Hepatocyte (in vitro differentiated cells): ENCODE measurements at regions not wholly inside any gene's neighbourhood (a gene's known extent, or its start where the extent isn't known, plus 50 kb on each side); places are given as distances from the start of the nearest gene placed in this dataset.

Experiments
- DNase-seq: peaks from one replicate; pipeline ENCODE4 v3.0.0-alpha.2; 2016; ENCODE audit warnings: low spot score
- H2AFZ ChIP-seq: fragments of 200-600 bp; sonication (generic); 2 replicates; pipeline ENCODE4 v1.6.0; 2016; ENCODE audit warnings: antibody characterized with exemption, mild to moderate bottlenecking
- H3K27ac ChIP-seq: fragments of 200-600 bp; sonication (generic); 2 replicates; pipeline ENCODE4 v1.5.1; 2016; ENCODE audit warnings: mild to moderate bottlenecking
- H3K27me3 ChIP-seq: fragments of 200-600 bp; sonication (generic); 2 replicates; pipeline ENCODE4 v1.6.1; 2016
- H3K36me3 ChIP-seq: fragments of 200-600 bp; sonication (generic); replicated peaks from 2 replicates; pipeline ENCODE4 v1.5.1; 2016; ENCODE audit warnings: low read depth; ENCODE audit not compliant: insufficient read depth
- H3K4me1 ChIP-seq: fragments of 200-600 bp; sonication (generic); 2 replicates; pipeline ENCODE4 v1.5.1; 2016; ENCODE audit warnings: mild to moderate bottlenecking, moderate library complexity; ENCODE audit not compliant: insufficient read depth
- H3K4me2 ChIP-seq: fragments of 200-600 bp; sonication (generic); 2 replicates; pipeline ENCODE4 v1.6.0; 2016
- H3K4me3 ChIP-seq: fragments of 200-600 bp; sonication (generic); 2 replicates; pipeline ENCODE4 v1.5.1; 2016; ENCODE audit warnings: mild to moderate bottlenecking
- H3K79me2 ChIP-seq: fragments of 200-600 bp; sonication (generic); 2 replicates; pipeline ENCODE4 v1.6.0; 2017; ENCODE audit warnings: mild to moderate bottlenecking
- H3K9me2 ChIP-seq: fragments of 200-600 bp; sonication (generic); replicated peaks from 2 replicates; pipeline ENCODE4 v1.6.0; 2017; ENCODE audit warnings: mild to moderate bottlenecking; ENCODE audit not compliant: insufficient read depth
- H3K9me3 ChIP-seq: fragments of 200-600 bp; sonication (generic); 2 replicates; pipeline ENCODE4 v1.5.1; 2016; ENCODE audit warnings: low read depth, mild to moderate bottlenecking
- H4K20me1 ChIP-seq: fragments of 200-600 bp; sonication (generic); 2 replicates; pipeline ENCODE4 v1.6.0; 2016; ENCODE audit warnings: mild to moderate bottlenecking; ENCODE audit not compliant: insufficient read depth, poor library complexity, severe bottlenecking
- EZH2 ChIP-seq: fragments of 200-600 bp; sonication (generic); IDR thresholded peaks from 2 replicates; pipeline ENCODE4 v1.6.1; 2016; ENCODE audit warnings: antibody characterized with exemption, mild to moderate bottlenecking, borderline replicate concordance
- EZH2phosphoT487 ChIP-seq: fragments of 200-600 bp; sonication (generic); IDR thresholded peaks from one replicate; pipeline ENCODE4 v1.6.1; 2018; ENCODE audit warnings: antibody characterized with exemption, mild to moderate bottlenecking, low read depth, moderate library complexity; ENCODE audit not compliant: unreplicated experiment, severe bottlenecking
- WGBS: methylation state at CpG from one replicate; pipeline ENCODE4 v1.1.6; 2016; ENCODE audit warnings: low lambda C conversion rate; ENCODE audit errors: missing lambda C conversion rate; 5-methylcytosine and 5-hydroxymethylcytosine counted together
- TF ChIP-seq, protein P1 (sequence below): fragments of 200-600 bp; sonication (generic); IDR thresholded peaks from 2 replicates; pipeline ENCODE4 v1.5.1; 2016; ENCODE audit warnings: antibody characterized with exemption, mild to moderate bottlenecking; ENCODE audit not compliant: poor library complexity

DNA sequence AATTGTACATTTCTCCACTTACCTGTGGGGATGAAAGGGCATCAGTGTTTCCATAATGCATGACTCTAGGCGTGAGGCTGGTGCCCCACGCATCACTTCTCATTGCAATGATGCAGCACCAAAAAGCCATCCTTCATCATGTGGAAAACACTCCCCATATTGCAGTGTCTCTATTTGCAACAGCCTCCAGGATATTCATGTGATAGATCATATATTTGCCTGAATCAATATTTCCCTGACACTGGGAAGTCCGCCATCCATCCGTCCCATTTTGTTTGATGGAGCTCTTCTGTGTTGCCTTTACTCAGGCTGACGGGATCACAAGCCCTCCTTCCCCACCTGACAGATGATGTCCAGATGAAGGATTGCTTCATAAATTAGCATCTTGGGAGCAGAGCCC lies 74.5 kb upstream of the CAMK1G start:
- H3K4me3 ChIP-seq, result no peak overlapping the region
- no peak overlapping the region for H2AFZ ChIP-seq
- H3K79me2 ChIP-seq, result no peaks in the 10 kb centered on the region
- TF ChIP-seq EZH2phosphoT487 (no peak), EZH2 (no peak)
- H3K9me2 ChIP-seq, result no peaks in the 10 kb centered on the region
- no peak overlapping the region for H3K27ac ChIP-seq
- WGBS, result 94% methylated on average over 5 of the region's 5 CpGs
- H3K9me3 ChIP-seq, result no peaks in the 10 kb centered on the region
- no peaks in the 10 kb centered on the region for H3K4me1 ChIP-seq
- H4K20me1 ChIP-seq, result no peaks in the 10 kb centered on the region
- no peaks in the 10 kb centered on the region for H3K36me3 ChIP-seq
- no peaks in the 10 kb centered on the region for H3K27me3 ChIP-seq
- H3K4me2 ChIP-seq, result no peak overlapping the region
- no peak for DNase-seq

DNA sequence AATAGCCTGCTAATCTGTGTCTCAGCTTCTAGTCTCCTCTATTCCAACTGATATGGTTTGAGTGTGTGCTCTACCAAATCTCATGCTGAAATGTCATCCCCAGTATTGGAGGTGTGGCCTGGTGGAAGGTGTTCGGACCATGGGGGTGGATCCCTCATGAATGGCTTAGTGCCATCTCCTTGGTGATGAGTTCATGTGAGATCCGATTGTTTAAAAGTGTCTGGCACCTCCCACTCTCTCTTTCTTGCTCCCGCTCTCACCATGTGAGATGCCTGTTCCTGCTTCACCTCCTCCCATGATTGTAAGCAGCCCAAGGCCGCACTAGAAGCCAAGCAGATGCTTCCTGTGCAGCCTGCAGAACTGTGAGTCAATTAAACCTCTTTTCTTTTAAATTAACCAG lies 73.5 kb upstream of the CAMK1G start:
- no peaks in the 10 kb centered on the region for H3K79me2 ChIP-seq
- TF ChIP-seq EZH2 (no peak), EZH2phosphoT487 (no peak)
- TF ChIP-seq, protein P1, sequence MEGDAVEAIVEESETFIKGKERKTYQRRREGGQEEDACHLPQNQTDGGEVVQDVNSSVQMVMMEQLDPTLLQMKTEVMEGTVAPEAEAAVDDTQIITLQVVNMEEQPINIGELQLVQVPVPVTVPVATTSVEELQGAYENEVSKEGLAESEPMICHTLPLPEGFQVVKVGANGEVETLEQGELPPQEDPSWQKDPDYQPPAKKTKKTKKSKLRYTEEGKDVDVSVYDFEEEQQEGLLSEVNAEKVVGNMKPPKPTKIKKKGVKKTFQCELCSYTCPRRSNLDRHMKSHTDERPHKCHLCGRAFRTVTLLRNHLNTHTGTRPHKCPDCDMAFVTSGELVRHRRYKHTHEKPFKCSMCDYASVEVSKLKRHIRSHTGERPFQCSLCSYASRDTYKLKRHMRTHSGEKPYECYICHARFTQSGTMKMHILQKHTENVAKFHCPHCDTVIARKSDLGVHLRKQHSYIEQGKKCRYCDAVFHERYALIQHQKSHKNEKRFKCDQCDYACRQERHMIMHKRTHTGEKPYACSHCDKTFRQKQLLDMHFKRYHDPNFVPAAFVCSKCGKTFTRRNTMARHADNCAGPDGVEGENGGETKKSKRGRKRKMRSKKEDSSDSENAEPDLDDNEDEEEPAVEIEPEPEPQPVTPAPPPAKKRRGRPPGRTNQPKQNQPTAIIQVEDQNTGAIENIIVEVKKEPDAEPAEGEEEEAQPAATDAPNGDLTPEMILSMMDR, result no peak
- H4K20me1 ChIP-seq, result no peaks in the 10 kb centered on the region
- no peaks in the 10 kb centered on the region for H3K27me3 ChIP-seq
- no peaks in the 10 kb centered on the region for H3K36me3 ChIP-seq
- H3K9me2 ChIP-seq, result no peaks in the 10 kb centered on the region
- H3K9me3 ChIP-seq, result no peaks in the 10 kb centered on the region
- 74% methylated on average over 4 of the region's 4 CpGs for WGBS
- no peak overlapping the region for H2AFZ ChIP-seq
- H3K4me3 ChIP-seq, result no peak overlapping the region
- H3K4me1 ChIP-seq, result no peaks in the 10 kb centered on the region
- DNase-seq, result no peak
- H3K4me2 ChIP-seq, result no peak overlapping the region
- H3K27ac ChIP-seq, result no peak overlapping the region

DNA sequence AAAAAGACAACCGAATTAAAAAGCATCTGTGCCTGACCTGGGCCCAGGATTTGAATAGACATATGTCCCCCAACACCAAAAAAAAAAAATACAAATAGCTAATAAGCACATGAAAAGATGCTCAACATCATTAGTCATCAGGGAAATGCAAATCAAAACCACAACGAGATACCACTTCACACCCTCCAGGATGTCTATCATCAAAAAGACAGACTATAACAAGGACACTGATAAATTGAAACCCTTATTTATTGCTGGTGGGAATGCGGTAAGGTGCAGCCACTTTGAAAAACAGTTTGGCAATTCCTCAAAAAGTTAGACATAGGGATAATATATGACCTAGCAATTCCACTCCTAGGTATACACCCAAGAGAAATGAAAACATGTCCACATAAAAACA lies 72.3 kb upstream of the CAMK1G start:
- no peaks in the 10 kb centered on the region for H3K9me3 ChIP-seq
- no peaks in the 10 kb centered on the region for H3K79me2 ChIP-seq

DNA sequence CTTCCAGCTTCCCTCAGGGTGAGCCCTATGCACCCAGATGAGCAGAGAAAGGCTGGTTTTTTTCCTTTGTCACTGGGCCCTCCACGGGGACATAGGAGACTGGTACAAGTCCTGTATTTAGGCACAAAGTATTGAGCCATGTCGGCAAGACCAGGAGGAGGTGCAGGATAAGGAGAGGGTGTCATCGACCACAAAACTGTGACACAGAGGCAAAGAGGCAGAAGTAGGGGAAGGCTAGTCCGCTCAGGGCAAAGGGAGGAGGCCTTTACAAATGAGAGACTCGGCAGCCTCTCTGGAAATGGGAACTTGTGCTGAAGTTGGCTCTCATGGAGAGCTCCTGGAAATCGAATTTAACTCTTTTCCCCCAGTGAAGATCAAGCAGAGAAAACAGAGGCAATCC lies 70.7 kb upstream of the CAMK1G start:
- Histone ChIP-seq H2AFZ (no peak overlapping the region), H3K9me2 (no peaks in the 10 kb centered on the region), H4K20me1 (no peaks in the 10 kb centered on the region), H3K79me2 (no peaks in the 10 kb centered on the region), H3K4me1 (no peaks in the 10 kb centered on the region), H3K27me3 (no peaks in the 10 kb centered on the region), H3K4me3 (no peak overlapping the region), H3K4me2 (no peak overlapping the region), H3K9me3 (no peaks in the 10 kb centered on the region), H3K36me3 (no peaks in the 10 kb centered on the region), H3K27ac (no peak overlapping the region)
- DNase-seq, result no peak
- 73% methylated on average over 6 of the region's 6 CpGs for WGBS
- no peak for TF ChIP-seq EZH2
- TF ChIP-seq EZH2phosphoT487, result no peak
- TF ChIP-seq, protein P1, result no peak

More for the DNA sequence above, 72.3 kb upstream of the CAMK1G start:
- TF ChIP-seq, protein P1, result no peak
- no peak for TF ChIP-seq EZH2phosphoT487
- TF ChIP-seq EZH2, result no peak
- no peak for DNase-seq
- Histone ChIP-seq H3K36me3 (no peaks in the 10 kb centered on the region), H4K20me1 (no peaks in the 10 kb centered on the region), H3K4me3 (no peak overlapping the region), H3K4me2 (no peak overlapping the region), H2AFZ (no peak overlapping the region), H3K4me1 (no peaks in the 10 kb centered on the region), H3K27ac (no peak overlapping the region), H3K9me2 (no peaks in the 10 kb centered on the region), H3K27me3 (no peaks in the 10 kb centered on the region)
- 63% methylated on average over 3 of the region's 3 CpGs for WGBS
